Hepatocyte (in vitro differentiated cells): ENCODE measurements at regions not wholly inside any gene's neighbourhood (a gene's known extent, or its start where the extent isn't known, plus 50 kb on each side); places are given as distances from the start of the nearest gene placed in this dataset.
A peak's percentile ranks its signal among the peaks of the same experiment; 100 is the strongest.

Experiments
- CTCF ChIP-seq: fragments of 200-600 bp; sonication (generic); IDR thresholded peaks from 2 replicates; pipeline ENCODE4 v1.5.1; 2016; ENCODE audit warnings: antibody characterized with exemption, mild to moderate bottlenecking; ENCODE audit not compliant: poor library complexity
- EZH2 ChIP-seq: fragments of 200-600 bp; sonication (generic); IDR thresholded peaks from 2 replicates; pipeline ENCODE4 v1.6.1; 2016; ENCODE audit warnings: antibody characterized with exemption, mild to moderate bottlenecking, borderline replicate concordance
- EZH2phosphoT487 ChIP-seq: fragments of 200-600 bp; sonication (generic); IDR thresholded peaks from one replicate; pipeline ENCODE4 v1.6.1; 2018; ENCODE audit warnings: antibody characterized with exemption, mild to moderate bottlenecking, low read depth, moderate library complexity; ENCODE audit not compliant: unreplicated experiment, severe bottlenecking

GRCh38 chr11:128323381-128323780 is 264.0 kb downstream of the ETS1 start:
- TF ChIP-seq CTCF: peak; percentile 40
- no peak for TF ChIP-seq EZH2
- TF ChIP-seq EZH2phosphoT487: no peak
